Ureter (tissue), 1 donor: ENCODE measurements at regions not wholly inside any gene's neighbourhood (a gene's known extent, or its start where the extent isn't known, plus 50 kb on each side); places are given as distances from the start of the nearest gene placed in this dataset.

Experiments
- DNase-seq: peaks from one replicate; pipeline ENCODE4 v3.0.0-alpha.2; 2020; ENCODE audit warnings: low spot score
- donor health status: DM: yes; HTN: yes; CAD: no.

- DNase-seq, result no peak
These were observed 102.0 kb upstream of the ARID2 start for GRCh38 chr12:45627407-45628069.

- no peak for DNase-seq
These were observed 100.2 kb upstream of the ARID2 start for GRCh38 chr12:45629292-45629691.

- DNase-seq, result no peak
These were observed 95.8 kb upstream of the ARID2 start for GRCh38 chr12:45633733-45634132.

GRCh38 chr12:45634273-45634917, 95.1 kb upstream of the ARID2 start:
- DNase-seq, result no peak

GRCh38 chr12:45637242-45637641, 92.3 kb upstream of the ARID2 start:
- no peak for DNase-seq

GRCh38 chr12:45637706-45638105, 91.8 kb upstream of the ARID2 start:
- DNase-seq, result no peak

- DNase-seq, result no peak
These were observed 91.1 kb upstream of the ARID2 start for GRCh38 chr12:45638386-45638785.

- DNase-seq, result no peak
These were observed 85.0 kb upstream of the ARID2 start for GRCh38 chr12:45644541-45644940.

- no peak for DNase-seq
These were observed 82.5 kb upstream of the ARID2 start for GRCh38 chr12:45646851-45647581.

- no peak for DNase-seq
These were observed 81.4 kb upstream of the ARID2 start for GRCh38 chr12:45648070-45648469.

GRCh38 chr12:45651029-45651428, 78.5 kb upstream of the ARID2 start:
- DNase-seq, result no peak

- no peak for DNase-seq
These were observed 75.4 kb upstream of the ARID2 start for GRCh38 chr12:45654002-45654665.

GRCh38 chr12:45655186-45655585, 74.3 kb upstream of the ARID2 start:
- DNase-seq, result no peak

- no peak for DNase-seq
These were observed 73.8 kb upstream of the ARID2 start for GRCh38 chr12:45655743-45656142.

- no peak for DNase-seq
These were observed 71.5 kb upstream of the ARID2 start for GRCh38 chr12:45658020-45658419.

GRCh38 chr12:45660330-45660729, 69.2 kb upstream of the ARID2 start:
- no peak for DNase-seq

GRCh38 chr12:45663455-45663854, 66.1 kb upstream of the ARID2 start:
- no peak for DNase-seq

- DNase-seq, result no peak
These were observed 63.6 kb upstream of the ARID2 start for GRCh38 chr12:45665941-45666340.

GRCh38 chr12:45666396-45666795, 63.1 kb upstream of the ARID2 start:
- DNase-seq, result no peak

GRCh38 chr12:45666816-45667215, 62.7 kb upstream of the ARID2 start:
- DNase-seq, result no peak

GRCh38 chr12:45667761-45668160, 61.7 kb upstream of the ARID2 start:
- no peak for DNase-seq

GRCh38 chr12:45668641-45669040, 60.9 kb upstream of the ARID2 start:
- DNase-seq, result no peak

- no peak for DNase-seq
These were observed 60.4 kb upstream of the ARID2 start for GRCh38 chr12:45669093-45669492.
